ENCODE measurements at regions not wholly inside any gene's neighbourhood (a gene's known extent, or its start where the extent isn't known, plus 50 kb on each side); places are given as distances from the start of the nearest gene placed in this dataset.

DNA sequence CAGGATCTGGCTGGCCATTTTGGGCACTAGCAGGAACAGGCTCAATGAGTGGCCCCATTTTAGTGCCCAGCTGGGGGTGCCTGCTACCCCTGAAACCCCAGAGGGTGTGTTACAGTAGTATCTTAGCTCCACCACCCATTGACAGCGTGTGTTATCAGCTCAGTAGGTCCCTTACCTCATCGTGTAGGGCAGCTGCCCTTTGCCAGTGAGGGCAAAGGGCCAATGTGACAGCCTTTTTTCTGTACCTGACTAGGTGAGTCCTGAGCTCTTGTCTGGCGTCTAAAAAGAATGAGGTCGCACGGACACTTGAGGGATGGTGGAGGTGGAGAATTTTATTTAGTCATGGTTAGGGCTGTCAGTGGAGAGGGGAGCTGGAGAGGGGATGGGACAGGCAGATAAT lies 462.2 kb downstream of the PIK3C3 start:
- Histone ChIP-seq H3K4me3 (no peak overlapping the region), H3K4me1 (replicated peaks) (no peaks in the 10 kb centered on the region), H3K27me3 (replicated peaks; ENCODE audit: insufficient read depth) (no peaks in the 10 kb centered on the region), H3K9me3 (no peaks in the 10 kb centered on the region), H3K36me3 (no peaks in the 10 kb centered on the region), H3K27ac (peak overlapping the region in 1 of 2 donors; percentile 42)
- DNase-seq (ENCODE audit: low spot score): no peak
- 89% methylated on average over 5 of the region's 5 CpGs for WGBS
- intact Hi-C loops (cut with DNase I): no loop called here
- TF ChIP-seq, protein P1, sequence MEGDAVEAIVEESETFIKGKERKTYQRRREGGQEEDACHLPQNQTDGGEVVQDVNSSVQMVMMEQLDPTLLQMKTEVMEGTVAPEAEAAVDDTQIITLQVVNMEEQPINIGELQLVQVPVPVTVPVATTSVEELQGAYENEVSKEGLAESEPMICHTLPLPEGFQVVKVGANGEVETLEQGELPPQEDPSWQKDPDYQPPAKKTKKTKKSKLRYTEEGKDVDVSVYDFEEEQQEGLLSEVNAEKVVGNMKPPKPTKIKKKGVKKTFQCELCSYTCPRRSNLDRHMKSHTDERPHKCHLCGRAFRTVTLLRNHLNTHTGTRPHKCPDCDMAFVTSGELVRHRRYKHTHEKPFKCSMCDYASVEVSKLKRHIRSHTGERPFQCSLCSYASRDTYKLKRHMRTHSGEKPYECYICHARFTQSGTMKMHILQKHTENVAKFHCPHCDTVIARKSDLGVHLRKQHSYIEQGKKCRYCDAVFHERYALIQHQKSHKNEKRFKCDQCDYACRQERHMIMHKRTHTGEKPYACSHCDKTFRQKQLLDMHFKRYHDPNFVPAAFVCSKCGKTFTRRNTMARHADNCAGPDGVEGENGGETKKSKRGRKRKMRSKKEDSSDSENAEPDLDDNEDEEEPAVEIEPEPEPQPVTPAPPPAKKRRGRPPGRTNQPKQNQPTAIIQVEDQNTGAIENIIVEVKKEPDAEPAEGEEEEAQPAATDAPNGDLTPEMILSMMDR (IDR thresholded peaks at IDR 0.05): no peak
- TF ChIP-seq POLR2AphosphoS5 (IDR thresholded peaks at IDR 0.05) (no peak), POLR2A (IDR thresholded peaks at IDR 0.05) (no peak)

- Histone ChIP-seq H3K9me3 (no peaks in the 10 kb centered on the region), H3K27ac (peak overlapping the region in 1 of 2 donors; percentile 42), H3K4me1 (replicated peaks) (no peaks in the 10 kb centered on the region), H3K4me3 (no peak overlapping the region), H3K27me3 (replicated peaks; ENCODE audit: insufficient read depth) (no peaks in the 10 kb centered on the region), H3K36me3 (no peaks in the 10 kb centered on the region)
- no peak for TF ChIP-seq POLR2AphosphoS5 (IDR thresholded peaks at IDR 0.05)
- TF ChIP-seq, protein P1 (IDR thresholded peaks at IDR 0.05): no peak
- no peak for TF ChIP-seq POLR2A (IDR thresholded peaks at IDR 0.05)
- DNase-seq (ENCODE audit: low spot score): no peak
- WGBS: 22% methylated on average over 1 of the region's 1 CpG
- intact Hi-C loops (cut with DNase I): no loop called here
Measured at GRCh38 chr18:42418121-42418520, 463.1 kb downstream of the PIK3C3 start.

DNA sequence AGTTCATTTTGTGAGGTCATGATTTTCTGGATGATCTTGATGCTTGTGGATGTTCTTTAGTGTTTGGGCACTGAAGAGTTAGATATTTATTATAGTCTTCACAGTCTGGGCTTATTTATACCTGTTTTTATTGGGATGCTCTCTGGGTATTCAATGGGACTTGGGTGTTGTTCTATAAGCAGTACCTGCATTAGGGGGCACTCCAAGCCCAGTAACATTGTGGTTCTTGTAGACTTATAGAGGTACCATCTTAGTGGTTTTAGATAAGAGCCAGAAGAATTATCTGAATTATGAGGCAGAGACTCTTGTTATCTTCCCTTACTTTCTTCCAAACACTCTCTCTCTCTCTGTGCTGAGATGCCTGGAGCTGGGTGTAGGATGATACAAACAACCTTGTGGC lies 470.0 kb downstream of the PIK3C3 start:
- H3K27ac ChIP-seq: no peak overlapping the region
- no peak overlapping the region for H3K4me3 ChIP-seq
- TF ChIP-seq, protein P1 (IDR thresholded peaks at IDR 0.05): no peak
- no peak for TF ChIP-seq POLR2AphosphoS5 (IDR thresholded peaks at IDR 0.05)
- no peak for TF ChIP-seq POLR2A (IDR thresholded peaks at IDR 0.05)
- H3K27me3 ChIP-seq (replicated peaks; ENCODE audit: insufficient read depth): no peaks in the 10 kb centered on the region
- intact Hi-C loops (cut with DNase I): no loop called here
- no peaks in the 10 kb centered on the region for H3K36me3 ChIP-seq
- H3K9me3 ChIP-seq: no peaks in the 10 kb centered on the region
- no peak for DNase-seq (ENCODE audit: low spot score)
- H3K4me1 ChIP-seq (replicated peaks): no peaks in the 10 kb centered on the region

DNA sequence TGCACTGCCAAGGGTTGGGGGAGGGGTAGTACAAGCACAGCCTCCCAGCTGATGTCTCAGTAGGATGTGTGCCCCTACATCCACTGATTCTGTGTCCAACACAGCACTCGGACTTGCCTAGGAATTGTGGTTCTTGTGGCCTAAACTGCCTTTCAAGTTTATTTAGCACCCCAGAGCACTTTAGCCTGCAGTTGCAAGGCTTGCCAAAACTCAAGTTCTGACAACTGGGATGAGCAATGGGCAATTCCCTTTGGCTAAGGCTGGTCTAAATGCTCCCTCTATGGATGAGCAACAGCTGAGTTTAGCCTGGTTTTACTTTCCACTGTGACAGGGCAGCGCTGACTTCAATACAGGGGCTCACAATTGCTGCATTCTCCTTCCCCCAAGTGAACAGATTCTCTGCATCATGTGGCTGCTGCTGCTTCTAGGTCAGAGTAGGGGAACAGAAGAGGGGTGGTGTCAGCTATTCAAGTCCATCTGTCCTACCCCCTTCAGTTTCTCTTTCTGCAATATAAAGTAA lies 471.5 kb downstream of the PIK3C3 start:
- H3K4me1 ChIP-seq (replicated peaks): no peaks in the 10 kb centered on the region
- TF ChIP-seq POLR2AphosphoS5 (IDR thresholded peaks at IDR 0.05) (no peak), POLR2A (IDR thresholded peaks at IDR 0.05) (no peak)
- TF ChIP-seq, protein P1 (IDR thresholded peaks at IDR 0.05): no peak
- H3K27ac ChIP-seq: no peak overlapping the region
- no peaks in the 10 kb centered on the region for H3K36me3 ChIP-seq
- no peaks in the 10 kb centered on the region for H3K27me3 ChIP-seq (replicated peaks; ENCODE audit: insufficient read depth)
- no peaks in the 10 kb centered on the region for H3K9me3 ChIP-seq
- DNase-seq (ENCODE audit: low spot score): no peak
- 71% methylated on average over 2 of the region's 2 CpGs for WGBS
- no peak overlapping the region for H3K4me3 ChIP-seq
- intact Hi-C loops (cut with DNase I): no loop called here

DNA sequence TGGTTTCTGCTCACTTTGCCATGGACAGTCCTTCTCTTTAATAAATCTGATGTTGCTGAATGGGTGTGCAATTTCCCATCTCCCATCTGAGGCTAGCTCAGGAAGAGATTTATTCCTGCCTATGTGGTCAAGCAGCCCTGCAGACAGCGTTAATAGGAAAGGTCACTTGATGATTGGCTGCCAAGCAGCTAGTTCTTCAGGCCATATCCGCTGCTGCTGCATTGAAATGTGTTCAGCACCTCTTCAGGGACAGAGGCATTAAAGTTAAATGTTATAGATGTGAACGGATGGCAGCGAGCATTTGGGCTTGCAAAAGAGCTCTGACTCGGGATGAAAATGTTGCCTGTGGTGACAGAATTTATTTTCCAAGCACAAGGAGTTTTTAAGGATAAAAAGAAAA lies 474.2 kb downstream of the PIK3C3 start:
- Histone ChIP-seq H3K4me3 (no peak overlapping the region), H3K4me1 (replicated peaks) (no peaks in the 10 kb centered on the region), H3K27ac (no peak overlapping the region), H3K27me3 (replicated peaks; ENCODE audit: insufficient read depth) (no peaks in the 10 kb centered on the region), H3K36me3 (no peaks in the 10 kb centered on the region), H3K9me3 (no peaks in the 10 kb centered on the region)
- 43% methylated on average over 5 of the region's 5 CpGs for WGBS
- no peak for TF ChIP-seq POLR2A (IDR thresholded peaks at IDR 0.05)
- DNase-seq (ENCODE audit: low spot score): no peak
- intact Hi-C loops (cut with DNase I): no loop called here
